ENCODE measurements at regions not wholly inside any gene's neighbourhood (a gene's known extent, or its start where the extent isn't known, plus 50 kb on each side); places are given as distances from the start of the nearest gene placed in this dataset.

DNA sequence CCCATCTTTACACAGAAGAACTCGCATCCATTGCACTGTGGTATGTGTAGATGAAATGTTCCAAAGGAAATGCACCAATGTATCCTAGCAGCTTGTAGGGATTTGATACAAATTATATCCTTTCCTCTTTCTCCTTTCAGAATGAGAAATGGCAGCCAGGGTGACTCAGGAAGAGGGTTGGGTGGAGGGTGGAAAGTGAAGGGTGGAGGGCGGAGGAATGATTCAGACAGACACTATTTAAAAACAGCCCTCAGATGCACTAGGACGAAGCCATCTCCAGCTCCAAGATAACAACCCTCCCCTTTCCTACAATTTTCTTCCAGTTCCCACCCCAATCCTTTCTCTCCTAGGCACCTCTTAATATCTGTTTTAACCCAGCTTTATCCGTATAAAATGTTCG lies 96.2 kb upstream of the STK39 start:
- ChIA-PET CTCF (ENCODE audit: partially characterized antibody) (interaction anchor here (0.6 to 4.5 kb wide), 7 partner anchors 15 to 579 kb away, joined by 3 to 22 read pairs (median 4); no protein-coding TSS in a partner anchor), POLR2A (ENCODE audit: partially characterized antibody) (no interaction called here)
- FAIRE-seq (no peak), DNase-seq (ENCODE audit: low read depth in 1 of 2, low spot score in 2 of 2) (no peak)
- Histone ChIP-seq H2BK12ac (ENCODE audit: low read depth, low read length) (no peak overlapping the region), H2BK15ac (ENCODE audit: low read length) (no peak overlapping the region), H3K14ac (ENCODE audit: insufficient read length) (no peak overlapping the region), H3K9ac (replicated peaks in 1 of 4; ENCODE audit: extremely low read depth in 1 of 4, low read depth in 3 of 4, low read length in 3 of 4) (no peak overlapping the region), H3K4me3 (ENCODE audit: extremely low read depth in 1 of 4, insufficient read depth in 2 of 4, low read depth in 3 of 4, low read length in 4 of 4) (no peak overlapping the region), H3K36me3 (ENCODE audit: control insufficient read depth in 2 of 4, insufficient read depth in 4 of 4, low read length in 3 of 4) (no peaks in the 10 kb centered on the region), H3K4ac (replicated peaks; ENCODE audit: insufficient read length, low read depth, low read length) (no peak overlapping the region), H3K27me3 (replicated peaks in 1 of 4; ENCODE audit: control insufficient read depth in 3 of 4, extremely low read depth in 1 of 4, insufficient read depth in 3 of 4, low read length in 3 of 4) (no peaks in the 10 kb centered on the region), H4K5ac (ENCODE audit: insufficient read length, low read depth, low read length) (no peak overlapping the region), H3K79me1 (ENCODE audit: low read depth, low read length) (no peaks in the 10 kb centered on the region), H3K4me1 (replicated peaks in 1 of 4; ENCODE audit: control insufficient read depth in 3 of 4, insufficient read depth in 4 of 4, low read length in 3 of 4) (peaks cover 0 to 12% (median 6%) of the 10 kb centered on the region in 4 experiments; a peak in 5 of 7 replicates), H2BK5ac (ENCODE audit: low read depth, low read length) (no peak overlapping the region), H4K91ac (replicated peaks; ENCODE audit: insufficient read length, low read length) (no peak overlapping the region), H2AK5ac (ENCODE audit: low read depth, low read length) (no peak overlapping the region), H4K20me1 (replicated peaks in 1 of 2; ENCODE audit: control insufficient read depth in 1 of 2, insufficient read depth in 2 of 2, low read length in 2 of 2) (no peaks in the 10 kb centered on the region), H3K56ac (replicated peaks; ENCODE audit: insufficient read length, low read depth, low read length) (no peak overlapping the region), H3K23ac (ENCODE audit: insufficient read length) (no peak overlapping the region), H3K79me2 (ENCODE audit: control insufficient read depth in 1 of 2, insufficient read depth in 2 of 2, low read length in 2 of 2) (no peaks in the 10 kb centered on the region), H2BK120ac (replicated peaks; ENCODE audit: low read depth, low read length) (no peak overlapping the region), H2AFZ (ENCODE audit: low read length) (no peak overlapping the region), H3K27ac (ENCODE audit: low read depth, low read length) (no peak overlapping the region), H3K9me3 (ENCODE audit: insufficient read depth in 2 of 2, low read depth in 1 of 2, low read length in 1 of 2) (peaks cover 0 to 6% of the 10 kb centered on the region in 2 experiments; a peak in 1 of 4 replicates), H3K23me2 (ENCODE audit: low read depth, low read length) (peaks cover 3% of the 10 kb centered on the region; the same call in 1 of the 2 replicates), H4K8ac (ENCODE audit: extremely low read depth, insufficient read depth, low read length) (no peak overlapping the region), H3K4me2 (ENCODE audit: insufficient read depth in 1 of 2, low read depth in 2 of 2, low read length in 2 of 2) (no peak overlapping the region), H2BK20ac (ENCODE audit: low read length) (no peak overlapping the region), H3K18ac (ENCODE audit: extremely low read depth, low read length) (no peak overlapping the region)
- 84% methylated on average over 5 of the region's 5 CpGs; no CpG with 5 or more reads in 1 of the 2 experiments for WGBS, 2 experiments (ENCODE audit: extremely low coverage in 1 of 2, insufficient coverage in 1 of 2, insufficient read length in 1 of 2, insufficient replicate concordance in 2 of 2, low coverage in 1 of 2, low lambda C conversion rate in 2 of 2, missing lambda C conversion rate in 1 of 2)
- no peak for TF ChIP-seq CEBPB (IDR thresholded peaks at IDR 0.05; ENCODE audit: low read depth, low read length)
